Thymus (tissue), 11 donors: ENCODE measurements at regions not wholly inside any gene's neighbourhood (a gene's known extent, or its start where the extent isn't known, plus 50 kb on each side); places are given as distances from the start of the nearest gene placed in this dataset.

Experiments
- DNase-seq, 9 donors: peaks; one replicate each; pipeline ENCODE4 v3.0.0-alpha.2; 2013; ENCODE audit warnings: low spot score in 9 of 9, low read depth in 6 of 9, missing footprints in 1 of 9
- H3K27ac ChIP-seq, 2 donors: one replicate each; pipeline ENCODE4 v1.5.1; 2013; ENCODE audit warnings: control low read depth in 1 of 2, low read depth in 1 of 2, low read length in 1 of 2, mild to moderate bottlenecking in 1 of 2, moderate library complexity in 1 of 2
- H3K27me3 ChIP-seq, 2 donors: one replicate each; pipeline ENCODE4 v1.5.1; 2013; ENCODE audit warnings: low read length in 1 of 2; ENCODE audit not compliant: control insufficient read depth in 2 of 2, insufficient read depth in 1 of 2
- H3K36me3 ChIP-seq, 2 donors: one replicate each; pipeline ENCODE4 v1.5.1; 2013; ENCODE audit warnings: low read length in 1 of 2, mild to moderate bottlenecking in 1 of 2, moderate library complexity in 1 of 2; ENCODE audit not compliant: control insufficient read depth in 2 of 2, insufficient read depth in 2 of 2
- H3K4me1 ChIP-seq, 2 donors: one replicate each; pipeline ENCODE4 v1.5.1; 2013; ENCODE audit warnings: low read length in 2 of 2; ENCODE audit not compliant: control insufficient read depth in 2 of 2, insufficient read depth in 2 of 2
- H3K4me3 ChIP-seq, 2 donors: one replicate each; pipeline ENCODE4 v1.5.1; 2013; ENCODE audit warnings: low read length in 2 of 2, control low read depth in 1 of 2, mild to moderate bottlenecking in 1 of 2
- H3K9me3 ChIP-seq, 2 donors: one replicate each; pipeline ENCODE4 v1.5.1; 2013; ENCODE audit warnings: low read length in 1 of 2, mild to moderate bottlenecking in 1 of 2; ENCODE audit not compliant: control insufficient read depth in 2 of 2, insufficient read depth in 1 of 2
- WGBS: extraction: QIAGEN DNeasy Blood & Tissue Kit; methylation state at CpG from one replicate; pipeline ENCODE4 v1.1.7; 2013; 5-methylcytosine and 5-hydroxymethylcytosine counted together
- donor health status: healthy.

DNA sequence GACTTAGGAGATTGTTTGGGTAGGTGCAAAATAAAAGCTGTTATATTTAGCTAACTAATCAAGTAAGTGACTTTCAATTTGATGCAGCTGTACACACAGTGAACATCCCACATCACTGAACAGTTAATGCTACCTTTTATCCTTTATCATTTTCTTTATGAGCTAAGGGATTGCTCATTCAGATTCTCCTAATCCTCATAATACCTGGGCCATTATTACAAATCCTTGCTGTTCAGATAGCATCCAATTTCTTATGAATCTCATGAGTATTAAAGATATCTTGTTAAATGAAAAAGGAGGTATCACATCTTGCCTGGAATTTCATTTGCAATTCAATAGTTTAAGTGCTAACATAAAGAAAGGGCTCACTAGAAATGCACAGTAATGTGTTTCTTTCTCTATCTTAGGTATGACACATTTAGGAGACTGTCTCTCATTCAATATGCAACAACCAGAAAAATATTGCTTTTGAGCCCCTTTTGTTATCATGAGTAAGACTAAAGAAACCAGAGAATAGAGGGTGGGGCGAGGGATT lies 918.5 kb downstream of the CBLN2 start:
- DNase-seq: no peak
- 99% methylated on average over 1 of the region's 1 CpG for WGBS
- Histone ChIP-seq H3K4me3 (no peak overlapping the region), H3K36me3 (no peaks in the 10 kb centered on the region), H3K4me1 (no peaks in the 10 kb centered on the region), H3K9me3 (no peaks in the 10 kb centered on the region), H3K27ac (no peak overlapping the region), H3K27me3 (no peaks in the 10 kb centered on the region)

GRCh38 chr18:71598374-71598773 lies 945.8 kb downstream of the CBLN2 start:
- Histone ChIP-seq H3K36me3 (no peaks in the 10 kb centered on the region), H3K27ac (no peak overlapping the region), H3K4me1 (no peaks in the 10 kb centered on the region), H3K27me3 (no peaks in the 10 kb centered on the region), H3K9me3 (no peaks in the 10 kb centered on the region), H3K4me3 (no peak overlapping the region)
- DNase-seq: no peak
- WGBS: 66% methylated on average over 1 of the region's 1 CpG

- 75% methylated on average over 1 of the region's 1 CpG for WGBS
These were observed 946.9 kb downstream of the CBLN2 start for GRCh38 chr18:71597219-71597618.

DNA sequence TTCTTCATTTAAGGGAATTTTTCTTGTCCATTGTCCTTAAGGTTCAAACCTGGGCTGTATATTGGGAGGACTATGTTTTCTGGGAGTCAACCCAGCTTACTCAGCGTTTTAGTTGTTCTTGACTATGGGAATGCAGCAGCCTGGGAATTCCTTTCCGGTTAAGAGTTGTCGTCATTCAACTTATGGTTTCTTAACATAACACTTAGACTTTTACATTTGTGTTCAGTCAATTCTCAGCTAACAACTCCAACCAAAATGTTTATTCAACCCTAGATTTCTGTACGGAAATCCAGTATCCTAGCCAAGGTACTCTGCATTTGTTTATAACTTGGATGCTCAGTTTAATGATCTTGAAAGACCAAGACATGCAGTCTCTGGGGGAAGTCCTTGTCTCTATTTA lies 960.9 kb downstream of the CBLN2 start:
- 94% methylated on average over 4 of the region's 4 CpGs for WGBS
- Histone ChIP-seq H3K4me1 (no peaks in the 10 kb centered on the region), H3K27ac (no peak overlapping the region), H3K4me3 (no peak overlapping the region), H3K9me3 (peaks cover 0 to 4% of the 10 kb centered on the region in 2 donors), H3K27me3 (no peaks in the 10 kb centered on the region), H3K36me3 (no peaks in the 10 kb centered on the region)
- no peak for DNase-seq

More at GRCh38 chr18:71597219-71597618, 946.9 kb downstream of the CBLN2 start:
- H3K4me3 ChIP-seq: no peak overlapping the region
- H3K36me3 ChIP-seq: no peaks in the 10 kb centered on the region
- no peaks in the 10 kb centered on the region for H3K27me3 ChIP-seq
- no peaks in the 10 kb centered on the region for H3K4me1 ChIP-seq
- H3K9me3 ChIP-seq: no peaks in the 10 kb centered on the region
- H3K27ac ChIP-seq: no peak overlapping the region
- DNase-seq: no peak

DNA sequence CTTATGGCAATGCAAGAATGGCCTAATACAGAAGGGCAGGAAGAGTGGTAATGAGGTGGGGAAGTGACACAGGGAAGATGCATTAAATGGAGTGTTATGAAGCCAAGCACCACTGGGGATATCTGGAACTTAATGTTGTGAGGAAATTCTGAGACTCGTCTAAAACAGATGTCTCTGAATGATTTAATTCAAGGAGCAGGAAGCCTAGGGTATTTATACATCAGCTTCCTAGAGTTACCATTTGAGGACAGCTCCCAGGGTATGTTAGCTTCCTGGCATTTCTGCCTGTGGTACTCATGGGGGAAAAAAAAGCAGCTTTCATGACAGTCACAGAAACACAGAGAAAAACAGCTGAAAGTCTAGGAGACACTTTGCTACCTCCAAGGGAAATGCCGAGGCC lies 989.5 kb downstream of the CBLN2 start:
- 73% methylated on average over 2 of the region's 2 CpGs for WGBS
- no peak overlapping the region for H3K27ac ChIP-seq
- no peak for DNase-seq
- H3K9me3 ChIP-seq: peaks cover 0 to 12% of the 10 kb centered on the region in 2 donors
- no peak overlapping the region for H3K4me3 ChIP-seq
- no peaks in the 10 kb centered on the region for H3K4me1 ChIP-seq
- H3K27me3 ChIP-seq: no peaks in the 10 kb centered on the region
- no peaks in the 10 kb centered on the region for H3K36me3 ChIP-seq

DNA sequence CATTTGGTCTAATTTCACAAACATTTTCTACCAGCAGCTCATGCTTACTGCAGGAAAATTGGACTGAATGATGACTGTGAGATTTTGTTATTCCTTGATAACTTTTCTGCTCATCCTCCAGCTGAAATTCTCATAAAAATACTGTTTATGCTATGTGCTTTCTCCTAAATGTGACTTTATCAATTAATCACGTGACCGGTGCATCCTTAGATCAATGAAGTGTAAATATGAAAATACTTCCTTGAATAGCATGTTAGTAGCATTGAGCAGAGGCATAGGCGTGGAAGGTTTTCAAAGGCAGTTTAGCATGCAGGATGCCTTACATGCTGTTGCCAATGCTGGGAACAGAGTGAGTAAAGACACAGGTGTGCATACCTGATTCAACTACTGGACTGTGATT lies 1002.5 kb downstream of the CBLN2 start:
- Histone ChIP-seq H3K36me3 (no peaks in the 10 kb centered on the region), H3K9me3 (no peaks in the 10 kb centered on the region), H3K4me1 (no peaks in the 10 kb centered on the region), H3K27me3 (no peaks in the 10 kb centered on the region), H3K4me3 (no peak overlapping the region), H3K27ac (no peak overlapping the region)
- 84% methylated on average over 3 of the region's 3 CpGs for WGBS
- DNase-seq: no peak

GRCh38 chr18:71529703-71530303 lies 1014.3 kb downstream of the CBLN2 start:
- 66% methylated on average over 3 of the region's 3 CpGs for WGBS
- DNase-seq: no peak
- H3K27ac ChIP-seq: no peak overlapping the region
- no peaks in the 10 kb centered on the region for H3K36me3 ChIP-seq
- H3K9me3 ChIP-seq: no peaks in the 10 kb centered on the region
- no peaks in the 10 kb centered on the region for H3K4me1 ChIP-seq
- H3K4me3 ChIP-seq: no peak overlapping the region
- no peaks in the 10 kb centered on the region for H3K27me3 ChIP-seq

- DNase-seq: no peak
- 89% methylated on average over 5 of the region's 5 CpGs for WGBS
These were observed 1020.4 kb downstream of the CBLN2 start for GRCh38 chr18:71523483-71524435.

GRCh38 chr18:71505526-71505925 lies 1038.6 kb downstream of the CBLN2 start:
- Histone ChIP-seq H3K27me3 (no peaks in the 10 kb centered on the region), H3K4me1 (no peaks in the 10 kb centered on the region), H3K27ac (no peak overlapping the region), H3K4me3 (no peak overlapping the region), H3K36me3 (no peaks in the 10 kb centered on the region), H3K9me3 (no peaks in the 10 kb centered on the region)
- WGBS: 85% methylated on average over 2 of the region's 2 CpGs
- no peak for DNase-seq

More at GRCh38 chr18:71523483-71524435, 1020.4 kb downstream of the CBLN2 start:
- H3K9me3 ChIP-seq: no peaks in the 10 kb centered on the region
- no peaks in the 10 kb centered on the region for H3K27me3 ChIP-seq
- H3K27ac ChIP-seq: no peak overlapping the region
- H3K4me1 ChIP-seq: no peaks in the 10 kb centered on the region
- H3K4me3 ChIP-seq: no peak overlapping the region
- H3K36me3 ChIP-seq: no peaks in the 10 kb centered on the region
